A549 (cell line): ENCODE measurements at regions not wholly inside any gene's neighbourhood (a gene's known extent, or its start where the extent isn't known, plus 50 kb on each side); places are given as distances from the start of the nearest gene placed in this dataset.

ENCODE experiments used
- ATAC-seq, 2 experiments: fragments of 200-7000 bp in 1 of 2; fragments of >200 bp in 1 of 2; cut with Nextera tagmentation in 1 of 2; cut with Tn5 transposase in 1 of 2; 3 replicates each; pipeline versions ENCODE4 v1.8.0 to v1.9.1; 2018 to 2020; ENCODE audit warnings: mild to moderate bottlenecking in 1 of 2, moderate library complexity in 1 of 2
- CTCF ChIA-PET: fragments of 300-600 bp; sonication (Branson Sonifier 250); formaldehyde crosslinking; extraction: SDS; loops from one replicate; lab custom pipeline; 2021; ENCODE audit warnings: antibody characterized with exemption, inconsistent platforms; lab: Yijun Ruan, JAX
- POLR2A ChIA-PET: fragments of 350-600 bp; formaldehyde crosslinking; extraction: SDS; loops from one replicate; lab custom pipeline; 2021; ENCODE audit warnings: antibody characterized with exemption, inconsistent platforms; lab: Yijun Ruan, JAX
- DNase-seq, 2 experiments: peaks; one replicate each; pipeline versions ENCODE4 v3.0.0 to v3.0.0-alpha.2; 2011 to 2016; ENCODE audit warnings: low read depth in 1 of 2, low spot score in 1 of 2
- FAIRE-seq: peaks from 2 replicates; lab custom pipeline; 2011; peaks lifted over from hg19 to GRCh38; lab: Jason Lieb, UNC
- H3K27ac ChIP-seq, 2 experiments: fragments of >200 bp; sonication (Bioruptor Twin); formaldehyde crosslinking; 3 replicates each; pipeline ENCODE4 v1.5.1; 2016 to 2017
- H3K4me1 ChIP-seq: fragments of >200 bp; sonication (Bioruptor Twin); formaldehyde crosslinking; 3 replicates; pipeline ENCODE4 v1.6.1; 2016
- H3K4me2 ChIP-seq: fragments of >200 bp; sonication (Bioruptor Twin); formaldehyde crosslinking; 3 replicates; pipeline ENCODE4 v1.6.1; 2016
- H3K4me3 ChIP-seq: fragments of >200 bp; sonication (Bioruptor Twin); formaldehyde crosslinking; 3 replicates; pipeline ENCODE4 v1.5.1; 2016
- H3K9me3 ChIP-seq: fragments of >200 bp; sonication (Bioruptor Twin); formaldehyde crosslinking; 3 replicates; pipeline ENCODE4 v1.6.1; 2016
- BHLHE40 ChIP-seq: IDR thresholded peaks from 2 replicates; pipeline ENCODE4 v1.6.1; 2012; ENCODE audit warnings: low read depth, low read length, inconsistent platforms
- CBX2 ChIP-seq: fragments of 200-600 bp; sonication (generic); IDR thresholded peaks from 2 replicates; pipeline ENCODE4 v1.6.1; 2016; ENCODE audit warnings: low read depth, mild to moderate bottlenecking, borderline replicate concordance
- CHD2 ChIP-seq: fragments of 150-350 bp; IDR thresholded peaks from 2 replicates; pipeline ENCODE4 v1.6.1; 2014; ENCODE audit warnings: low read length; ENCODE audit not compliant: partially characterized antibody
- CHD4 ChIP-seq: fragments of 200-600 bp; sonication (generic); IDR thresholded peaks from 2 replicates; pipeline ENCODE4 v1.6.1; 2016; ENCODE audit warnings: antibody characterized with exemption, mild to moderate bottlenecking, borderline replicate concordance
- EHF ChIP-seq: fragments of 250-450 bp; sonication (Bioruptor Pico); IDR thresholded peaks from 2 replicates; pipeline ENCODE4 v1.5.0; 2020; ENCODE audit warnings: mild to moderate bottlenecking
- JUNB ChIP-seq: fragments of >200 bp; sonication (Bioruptor Twin); formaldehyde crosslinking; IDR thresholded peaks from 2 replicates; pipeline ENCODE4 v1.6.1; 2016
- KDM5A ChIP-seq: fragments of 200-600 bp; sonication (generic); IDR thresholded peaks from 2 replicates; pipeline ENCODE4 v1.6.1; 2016; ENCODE audit warnings: antibody characterized with exemption, mild to moderate bottlenecking
- RARB ChIP-seq: fragments of 250-450 bp; sonication (Bioruptor Pico); IDR thresholded peaks from 2 replicates; pipeline ENCODE4 v1.8.0; 2021; ENCODE audit warnings: mild to moderate bottlenecking, moderate library complexity
- SREBF2 ChIP-seq: fragments of 450-650 bp; IDR thresholded peaks from 2 replicates; pipeline ENCODE4 v1.6.1; 2014; ENCODE audit warnings: mild to moderate bottlenecking, moderate library complexity
- ZNF302 ChIP-seq: fragments of 250-450 bp; sonication (Bioruptor Pico); IDR thresholded peaks from 2 replicates; pipeline ENCODE4 v1.9.0; 2021; ENCODE audit warnings: inconsistent platforms, mild to moderate bottlenecking, moderate library complexity
- WGBS: methylation state at CpG from one replicate; pipeline ENCODE4 v1.1.6; 2017; ENCODE audit errors: missing lambda C conversion rate; 5-methylcytosine and 5-hydroxymethylcytosine counted together
- TF ChIP-seq, protein P1 (sequence below): fragments of 150-350 bp; IDR thresholded peaks from 2 replicates; pipeline ENCODE4 v1.6.1; 2014; ENCODE audit warnings: low read depth, mild to moderate bottlenecking, low read length
- TF ChIP-seq, protein P2 (sequence below): fragments of >200 bp; sonication (Bioruptor Twin); formaldehyde crosslinking; IDR thresholded peaks from 3 replicates; pipeline ENCODE4 v1.6.1; 2016
- TF ChIP-seq, protein P3 (sequence below): fragments of 200-600 bp; sonication (generic); IDR thresholded peaks from 2 replicates; pipeline ENCODE4 v1.6.1; 2016; ENCODE audit warnings: antibody characterized with exemption, mild to moderate bottlenecking, moderate library complexity
- TF ChIP-seq, protein P4 (sequence below): fragments of >200 bp; sonication (Bioruptor Twin); formaldehyde crosslinking; IDR thresholded peaks from 2 replicates; pipeline ENCODE4 v1.6.1; 2016
- TF ChIP-seq, protein P5 (sequence below): IDR thresholded peaks from 2 replicates; pipeline ENCODE4 v1.6.1; 2012

DNA sequence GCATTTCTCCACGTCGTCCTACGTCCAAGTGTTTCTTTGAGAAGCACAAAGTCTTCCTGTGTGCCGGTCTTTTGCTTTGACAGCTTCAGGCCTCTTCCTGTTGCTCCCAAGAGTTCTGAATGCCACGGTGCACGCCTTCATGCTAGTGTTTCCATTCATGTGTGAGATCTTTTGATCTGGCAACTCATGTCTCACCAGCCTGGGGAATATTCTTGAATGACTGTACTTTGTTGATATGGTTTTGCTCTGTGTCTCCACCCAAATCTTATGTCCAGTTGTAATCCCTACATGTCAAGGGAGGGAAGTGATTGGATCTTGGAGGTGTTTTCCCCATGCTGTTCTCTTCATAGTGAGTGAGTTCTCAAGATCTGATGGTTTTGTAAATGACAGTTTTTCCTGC is 129.6 kb upstream of the THBS2 start (continued):
- TF ChIP-seq, protein P1, sequence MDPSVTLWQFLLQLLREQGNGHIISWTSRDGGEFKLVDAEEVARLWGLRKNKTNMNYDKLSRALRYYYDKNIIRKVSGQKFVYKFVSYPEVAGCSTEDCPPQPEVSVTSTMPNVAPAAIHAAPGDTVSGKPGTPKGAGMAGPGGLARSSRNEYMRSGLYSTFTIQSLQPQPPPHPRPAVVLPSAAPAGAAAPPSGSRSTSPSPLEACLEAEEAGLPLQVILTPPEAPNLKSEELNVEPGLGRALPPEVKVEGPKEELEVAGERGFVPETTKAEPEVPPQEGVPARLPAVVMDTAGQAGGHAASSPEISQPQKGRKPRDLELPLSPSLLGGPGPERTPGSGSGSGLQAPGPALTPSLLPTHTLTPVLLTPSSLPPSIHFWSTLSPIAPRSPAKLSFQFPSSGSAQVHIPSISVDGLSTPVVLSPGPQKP, result no peak
- TF ChIP-seq, protein P2, sequence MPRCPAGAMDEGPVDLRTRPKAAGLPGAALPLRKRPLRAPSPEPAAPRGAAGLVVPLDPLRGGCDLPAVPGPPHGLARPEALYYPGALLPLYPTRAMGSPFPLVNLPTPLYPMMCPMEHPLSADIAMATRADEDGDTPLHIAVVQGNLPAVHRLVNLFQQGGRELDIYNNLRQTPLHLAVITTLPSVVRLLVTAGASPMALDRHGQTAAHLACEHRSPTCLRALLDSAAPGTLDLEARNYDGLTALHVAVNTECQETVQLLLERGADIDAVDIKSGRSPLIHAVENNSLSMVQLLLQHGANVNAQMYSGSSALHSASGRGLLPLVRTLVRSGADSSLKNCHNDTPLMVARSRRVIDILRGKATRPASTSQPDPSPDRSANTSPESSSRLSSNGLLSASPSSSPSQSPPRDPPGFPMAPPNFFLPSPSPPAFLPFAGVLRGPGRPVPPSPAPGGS, result no peak
- TF ChIP-seq KDM5A (no peak), CHD2 (no peak)

DNA sequence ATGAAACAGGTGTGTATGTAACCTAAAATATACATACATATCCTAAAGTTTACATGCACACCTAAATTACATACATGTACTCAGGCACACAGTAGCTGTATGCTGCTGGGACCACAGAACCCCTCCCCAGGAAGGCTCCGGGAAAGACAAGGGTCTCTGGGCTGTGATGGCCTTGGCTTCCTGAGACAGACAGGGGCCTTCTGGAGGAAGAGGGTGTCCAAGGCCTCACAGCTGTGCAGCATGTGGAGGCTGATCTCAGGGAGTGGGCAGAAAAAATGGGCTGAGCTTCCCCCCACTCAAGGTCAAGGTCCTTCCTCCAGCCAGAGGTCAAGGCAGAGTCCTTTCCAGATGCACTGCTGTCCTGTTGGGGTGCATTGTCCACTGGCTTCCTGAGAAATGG is 129.1 kb upstream of the THBS2 start:
- no peak for TF ChIP-seq CHD4
- TF ChIP-seq EHF (CRISPR knock-in tag), result no peak
- TF ChIP-seq, protein P3, sequence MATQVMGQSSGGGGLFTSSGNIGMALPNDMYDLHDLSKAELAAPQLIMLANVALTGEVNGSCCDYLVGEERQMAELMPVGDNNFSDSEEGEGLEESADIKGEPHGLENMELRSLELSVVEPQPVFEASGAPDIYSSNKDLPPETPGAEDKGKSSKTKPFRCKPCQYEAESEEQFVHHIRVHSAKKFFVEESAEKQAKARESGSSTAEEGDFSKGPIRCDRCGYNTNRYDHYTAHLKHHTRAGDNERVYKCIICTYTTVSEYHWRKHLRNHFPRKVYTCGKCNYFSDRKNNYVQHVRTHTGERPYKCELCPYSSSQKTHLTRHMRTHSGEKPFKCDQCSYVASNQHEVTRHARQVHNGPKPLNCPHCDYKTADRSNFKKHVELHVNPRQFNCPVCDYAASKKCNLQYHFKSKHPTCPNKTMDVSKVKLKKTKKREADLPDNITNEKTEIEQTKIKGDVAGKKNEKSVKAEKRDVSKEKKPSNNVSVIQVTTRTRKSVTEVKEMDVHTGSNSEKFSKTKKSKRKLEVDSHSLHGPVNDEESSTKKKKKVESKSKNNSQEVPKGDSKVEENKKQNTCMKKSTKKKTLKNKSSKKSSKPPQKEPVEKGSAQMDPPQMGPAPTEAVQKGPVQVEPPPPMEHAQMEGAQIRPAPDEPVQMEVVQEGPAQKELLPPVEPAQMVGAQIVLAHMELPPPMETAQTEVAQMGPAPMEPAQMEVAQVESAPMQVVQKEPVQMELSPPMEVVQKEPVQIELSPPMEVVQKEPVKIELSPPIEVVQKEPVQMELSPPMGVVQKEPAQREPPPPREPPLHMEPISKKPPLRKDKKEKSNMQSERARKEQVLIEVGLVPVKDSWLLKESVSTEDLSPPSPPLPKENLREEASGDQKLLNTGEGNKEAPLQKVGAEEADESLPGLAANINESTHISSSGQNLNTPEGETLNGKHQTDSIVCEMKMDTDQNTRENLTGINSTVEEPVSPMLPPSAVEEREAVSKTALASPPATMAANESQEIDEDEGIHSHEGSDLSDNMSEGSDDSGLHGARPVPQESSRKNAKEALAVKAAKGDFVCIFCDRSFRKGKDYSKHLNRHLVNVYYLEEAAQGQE, result no peak
- TF ChIP-seq ZNF302 (CRISPR knock-in tag), result no peak
- TF ChIP-seq, protein P2, result no peak
- TF ChIP-seq, protein P4, sequence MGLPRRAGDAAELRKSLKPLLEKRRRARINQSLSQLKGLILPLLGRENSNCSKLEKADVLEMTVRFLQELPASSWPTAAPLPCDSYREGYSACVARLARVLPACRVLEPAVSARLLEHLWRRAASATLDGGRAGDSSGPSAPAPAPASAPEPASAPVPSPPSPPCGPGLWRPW, result no peak
- no peak for TF ChIP-seq RARB
- TF ChIP-seq, all 56 proteins: peak for 0
- CTCF ChIA-PET, result no interaction called here
- no peaks in the 10 kb centered on the region for H3K4me1 ChIP-seq
- WGBS, result 57% methylated on average over 1 of the region's 1 CpG
- H3K27ac ChIP-seq, result no peak overlapping the region
- no peak overlapping the region for H3K4me2 ChIP-seq
- H3K4me3 ChIP-seq, result no peak overlapping the region
- DNase-seq (no peak), ATAC-seq (no peak), FAIRE-seq (no peak)
- POLR2A ChIA-PET, result no interaction called here
- peaks cover 9% of the 10 kb centered on the region; the same call in 1 of the 3 replicates for H3K9me3 ChIP-seq

DNA sequence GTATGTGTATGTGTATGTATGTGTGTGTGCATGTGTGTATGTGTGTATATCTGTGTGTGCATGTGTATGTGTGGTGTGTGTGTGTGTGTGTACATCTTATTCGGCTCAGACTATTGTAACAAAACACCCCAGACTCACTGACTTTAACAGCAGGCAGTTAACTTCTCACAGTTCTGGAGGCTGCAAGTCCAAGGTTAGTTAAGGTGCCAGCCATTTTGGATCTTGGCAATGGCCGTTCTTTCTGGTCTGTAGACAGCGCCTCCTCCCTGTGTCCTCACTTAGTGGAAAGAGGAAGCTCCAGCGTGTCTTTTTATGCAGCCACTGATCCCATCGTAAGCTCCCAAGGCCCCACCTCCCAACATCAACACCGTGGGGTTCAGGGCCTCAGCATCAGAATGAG is 128.3 kb upstream of the THBS2 start:
- Histone ChIP-seq H3K4me3 (no peak overlapping the region), H3K4me1 (no peaks in the 10 kb centered on the region)
- DNase-seq (no peak), ATAC-seq (no peak)
- CTCF ChIA-PET, result no interaction called here
- no peak for TF ChIP-seq JUNB
- no peak for TF ChIP-seq CBX2
- TF ChIP-seq, protein P5, sequence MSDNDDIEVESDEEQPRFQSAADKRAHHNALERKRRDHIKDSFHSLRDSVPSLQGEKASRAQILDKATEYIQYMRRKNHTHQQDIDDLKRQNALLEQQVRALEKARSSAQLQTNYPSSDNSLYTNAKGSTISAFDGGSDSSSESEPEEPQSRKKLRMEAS, result no peak
- no peak for TF ChIP-seq SREBF2
- TF ChIP-seq BHLHE40, result no peak
- TF ChIP-seq, all 56 proteins: peak for 0
- Histone ChIP-seq H3K9me3 (peaks cover 11% of the 10 kb centered on the region; the same call in 1 of the 3 replicates), H3K27ac (no peak overlapping the region), H3K4me2 (no peak overlapping the region)
- WGBS, result 32% methylated on average over 6 of the region's 6 CpGs
- POLR2A ChIA-PET, result no interaction called here
- no peak for FAIRE-seq
